ENCODE measurements at regions not wholly inside any gene's neighbourhood (a gene's known extent, or its start where the extent isn't known, plus 50 kb on each side); places are given as distances from the start of the nearest gene placed in this dataset.

DNA sequence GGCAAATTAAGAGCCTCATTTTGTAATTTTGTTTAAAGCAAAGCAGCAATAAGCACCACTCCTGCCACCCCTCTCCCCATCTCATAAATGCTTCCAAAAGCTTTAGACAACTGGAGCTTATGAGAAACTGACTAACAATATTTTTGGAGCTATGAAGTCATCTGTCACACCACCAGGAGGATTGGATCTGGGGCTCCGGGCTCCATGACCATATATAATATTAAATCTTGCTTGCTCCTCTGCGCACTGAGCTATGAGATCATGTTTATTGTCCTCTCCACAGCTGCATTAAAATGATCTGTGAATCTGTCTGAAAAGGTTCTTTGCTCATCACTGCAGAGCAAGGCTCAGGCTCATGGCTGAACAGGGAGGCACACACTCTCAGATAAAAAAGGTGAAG is 323.7 kb downstream of the ZNF621 start:
- Histone ChIP-seq H3K36me3 (ENCODE audit: insufficient read depth, low read length) (no peaks in the 10 kb centered on the region), H3K4me3 (ENCODE audit: insufficient read depth, low read length) (no peak overlapping the region), H3K4me2 (ENCODE audit: insufficient read depth, low read length) (no peak overlapping the region), H3K4me1 (ENCODE audit: insufficient read depth, low read length) (no peaks in the 10 kb centered on the region), H3K9me3 (ENCODE audit: low read depth, low read length) (no peaks in the 10 kb centered on the region), H2AFZ (ENCODE audit: low read length) (no peak overlapping the region), H3K27ac (ENCODE audit: low read depth, low read length) (no peak overlapping the region), H4K20me1 (ENCODE audit: insufficient read depth, low read length) (no peaks in the 10 kb centered on the region), H3K27me3 (ENCODE audit: insufficient read depth, low read length) (no peaks in the 10 kb centered on the region), H3K79me2 (ENCODE audit: insufficient read depth, low read length) (no peaks in the 10 kb centered on the region)
- TF ChIP-seq, protein P1, sequence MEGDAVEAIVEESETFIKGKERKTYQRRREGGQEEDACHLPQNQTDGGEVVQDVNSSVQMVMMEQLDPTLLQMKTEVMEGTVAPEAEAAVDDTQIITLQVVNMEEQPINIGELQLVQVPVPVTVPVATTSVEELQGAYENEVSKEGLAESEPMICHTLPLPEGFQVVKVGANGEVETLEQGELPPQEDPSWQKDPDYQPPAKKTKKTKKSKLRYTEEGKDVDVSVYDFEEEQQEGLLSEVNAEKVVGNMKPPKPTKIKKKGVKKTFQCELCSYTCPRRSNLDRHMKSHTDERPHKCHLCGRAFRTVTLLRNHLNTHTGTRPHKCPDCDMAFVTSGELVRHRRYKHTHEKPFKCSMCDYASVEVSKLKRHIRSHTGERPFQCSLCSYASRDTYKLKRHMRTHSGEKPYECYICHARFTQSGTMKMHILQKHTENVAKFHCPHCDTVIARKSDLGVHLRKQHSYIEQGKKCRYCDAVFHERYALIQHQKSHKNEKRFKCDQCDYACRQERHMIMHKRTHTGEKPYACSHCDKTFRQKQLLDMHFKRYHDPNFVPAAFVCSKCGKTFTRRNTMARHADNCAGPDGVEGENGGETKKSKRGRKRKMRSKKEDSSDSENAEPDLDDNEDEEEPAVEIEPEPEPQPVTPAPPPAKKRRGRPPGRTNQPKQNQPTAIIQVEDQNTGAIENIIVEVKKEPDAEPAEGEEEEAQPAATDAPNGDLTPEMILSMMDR (IDR thresholded peaks at IDR 0.05; ENCODE audit: extremely low read depth, low read depth, low read length), result no peak
- no peak for DNase-seq (ENCODE audit: insufficient read length, low spot score, missing footprints)

DNA sequence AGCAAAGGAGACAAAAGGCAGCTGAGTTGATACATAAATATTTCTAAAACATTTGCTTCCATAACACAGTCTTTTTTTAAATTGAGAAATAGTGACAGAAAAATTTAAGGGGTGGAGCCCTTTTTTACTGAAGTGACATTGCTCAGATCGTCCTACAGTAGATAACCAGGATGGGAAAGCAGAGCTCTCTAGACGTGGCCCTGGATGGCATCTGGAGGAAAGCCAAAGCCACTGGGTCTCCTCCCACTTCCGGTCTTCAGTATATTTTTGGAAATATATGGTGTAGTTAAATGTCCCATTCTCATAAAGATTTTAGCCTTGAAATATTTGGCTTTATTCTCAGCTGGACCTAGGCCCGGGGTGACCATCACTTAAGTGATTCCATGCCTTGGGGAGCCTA is 326.1 kb downstream of the ZNF621 start:
- no peak overlapping the region for H2AFZ ChIP-seq (ENCODE audit: low read length)
- no peaks in the 10 kb centered on the region for H3K9me3 ChIP-seq (ENCODE audit: low read depth, low read length)
- TF ChIP-seq, protein P1 (IDR thresholded peaks at IDR 0.05; ENCODE audit: extremely low read depth, low read depth, low read length), result no peak
- no peak overlapping the region for H3K27ac ChIP-seq (ENCODE audit: low read depth, low read length)
- no peaks in the 10 kb centered on the region for H3K36me3 ChIP-seq (ENCODE audit: insufficient read depth, low read length)
- H3K4me1 ChIP-seq (ENCODE audit: insufficient read depth, low read length), result no peaks in the 10 kb centered on the region
- no peaks in the 10 kb centered on the region for H3K79me2 ChIP-seq (ENCODE audit: insufficient read depth, low read length)
- no peaks in the 10 kb centered on the region for H4K20me1 ChIP-seq (ENCODE audit: insufficient read depth, low read length)
- DNase-seq (ENCODE audit: insufficient read length, low spot score, missing footprints), result no peak
- H3K27me3 ChIP-seq (ENCODE audit: insufficient read depth, low read length), result no peaks in the 10 kb centered on the region
- no peak overlapping the region for H3K4me2 ChIP-seq (ENCODE audit: insufficient read depth, low read length)
- no peak overlapping the region for H3K4me3 ChIP-seq (ENCODE audit: insufficient read depth, low read length)

- no peak for DNase-seq (ENCODE audit: insufficient read length, low spot score, missing footprints)
- Histone ChIP-seq H3K4me2 (ENCODE audit: insufficient read depth, low read length) (no peak overlapping the region), H3K27me3 (ENCODE audit: insufficient read depth, low read length) (no peaks in the 10 kb centered on the region), H4K20me1 (ENCODE audit: insufficient read depth, low read length) (no peaks in the 10 kb centered on the region), H3K79me2 (ENCODE audit: insufficient read depth, low read length) (no peaks in the 10 kb centered on the region), H3K9me3 (ENCODE audit: low read depth, low read length) (no peaks in the 10 kb centered on the region), H3K4me1 (ENCODE audit: insufficient read depth, low read length) (no peaks in the 10 kb centered on the region), H3K36me3 (ENCODE audit: insufficient read depth, low read length) (no peaks in the 10 kb centered on the region), H3K4me3 (ENCODE audit: insufficient read depth, low read length) (no peak overlapping the region), H3K27ac (ENCODE audit: low read depth, low read length) (no peak overlapping the region), H2AFZ (ENCODE audit: low read length) (no peak overlapping the region)
- TF ChIP-seq, protein P1 (IDR thresholded peaks at IDR 0.05; ENCODE audit: extremely low read depth, low read depth, low read length), result no peak
Measured at GRCh38 chr3:40851836-40852235, 327.1 kb downstream of the ZNF621 start.

DNA sequence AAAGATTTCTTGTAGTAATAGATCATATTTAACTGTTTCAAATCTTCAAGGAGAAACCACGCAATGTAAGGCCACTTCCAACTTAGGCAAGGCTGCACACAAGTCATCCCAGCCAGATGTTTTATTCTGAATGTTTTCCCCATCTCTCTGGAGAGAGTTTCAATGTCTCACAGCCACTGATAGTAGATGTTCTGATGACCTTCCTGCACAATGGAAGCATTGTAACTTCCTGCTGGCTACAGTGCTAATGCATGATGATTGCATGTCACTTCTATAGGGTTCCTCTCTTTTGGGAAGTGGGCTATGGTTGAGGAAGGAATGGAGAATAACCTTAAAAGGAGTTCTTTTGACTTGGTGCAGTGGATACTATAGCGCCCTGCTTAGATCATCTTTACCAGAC is 328.0 kb downstream of the ZNF621 start:
- no peaks in the 10 kb centered on the region for H4K20me1 ChIP-seq (ENCODE audit: insufficient read depth, low read length)
- DNase-seq (ENCODE audit: insufficient read length, low spot score, missing footprints), result no peak
- no peaks in the 10 kb centered on the region for H3K79me2 ChIP-seq (ENCODE audit: insufficient read depth, low read length)
- H3K4me3 ChIP-seq (ENCODE audit: insufficient read depth, low read length), result no peak overlapping the region
- H3K4me2 ChIP-seq (ENCODE audit: insufficient read depth, low read length), result no peak overlapping the region
- no peak overlapping the region for H2AFZ ChIP-seq (ENCODE audit: low read length)
- H3K4me1 ChIP-seq (ENCODE audit: insufficient read depth, low read length), result no peaks in the 10 kb centered on the region
- no peaks in the 10 kb centered on the region for H3K9me3 ChIP-seq (ENCODE audit: low read depth, low read length)
- no peak overlapping the region for H3K27ac ChIP-seq (ENCODE audit: low read depth, low read length)
- no peaks in the 10 kb centered on the region for H3K36me3 ChIP-seq (ENCODE audit: insufficient read depth, low read length)
- TF ChIP-seq, protein P1 (IDR thresholded peaks at IDR 0.05; ENCODE audit: extremely low read depth, low read depth, low read length), result no peak
- H3K27me3 ChIP-seq (ENCODE audit: insufficient read depth, low read length), result no peaks in the 10 kb centered on the region
